HepG2 (cell line): ENCODE measurements at regions not wholly inside any gene's neighbourhood (a gene's known extent, or its start where the extent isn't known, plus 50 kb on each side); places are given as distances from the start of the nearest gene placed in this dataset.

Source experiments
- ATAC-seq: fragments of 200-7000 bp; cut with Tn5 transposase; 3 replicates; pipeline ENCODE4 v1.9.1; 2020; ENCODE audit warnings: mild to moderate bottlenecking, moderate library complexity
- BruUV-seq: library from RNA; stranded (reverse); fragments of 400-500 nt; replicated peaks from 2 replicates; lab custom pipeline; 2021; lab: Mats Ljungman, UMichigan
- CTCF ChIA-PET: fragments of 300-600 bp; formaldehyde crosslinking; extraction: SDS; loops from one replicate; lab custom pipeline; 2021; ENCODE audit warnings: low total read pairs, inconsistent platforms, low intra/inter-chr PET ratio; lab: Yijun Ruan, JAX
- POLR2A ChIA-PET: fragments of 350-600 bp; sonication (Branson Sonifier 250); formaldehyde crosslinking; loops from one replicate; lab custom pipeline; 2020; ENCODE audit warnings: antibody characterized with exemption, inconsistent platforms; lab: Yijun Ruan, JAX
- DNase-seq: peaks from one replicate; pipeline ENCODE4 v3.0.0-alpha.2; 2015; ENCODE audit warnings: low spot score
- FAIRE-seq: peaks from 3 replicates; lab custom pipeline; 2011; peaks lifted over from hg19 to GRCh38; lab: Jason Lieb, UNC
- H2AFZ ChIP-seq: one replicate; pipeline ENCODE4 v1.6.1; 2011; ENCODE audit warnings: low read length, inconsistent platforms
- H3K27ac ChIP-seq: fragments of 300-600 bp; 3 replicates; pipeline ENCODE4 v1.8.0; 2011; ENCODE audit warnings: mixed run types, mild to moderate bottlenecking, mixed read lengths, low read length, inconsistent platforms; ENCODE audit not compliant: insufficient read depth; ENCODE audit errors: extremely low read length
- H3K27me3 ChIP-seq, 2 experiments: fragments of 200-600 bp in 1 of 2; 2 replicates in 1 of 2; 3 replicates in 1 of 2; pipeline versions ENCODE4 v1.6.0 to v1.8.0; 2011; ENCODE audit warnings: low read length in 2 of 2, mild to moderate bottlenecking in 2 of 2, moderate library complexity in 2 of 2, inconsistent platforms in 1 of 2; ENCODE audit not compliant: insufficient read depth in 2 of 2, control insufficient read depth in 1 of 2
- H3K36me3 ChIP-seq, 2 experiments: fragments of 200-600 bp in 1 of 2; replicated peaks in 1 of 2; 2 replicates in 1 of 2; 3 replicates in 1 of 2; pipeline versions ENCODE4 v1.5.1 to v1.8.0; 2011; ENCODE audit warnings: low read length in 2 of 2, inconsistent platforms in 1 of 2; ENCODE audit not compliant: insufficient read depth in 2 of 2, control insufficient read depth in 1 of 2
- H3K4me1 ChIP-seq: 2 replicates; pipeline ENCODE4 v1.5.1; 2012; ENCODE audit warnings: low read length, inconsistent platforms; ENCODE audit not compliant: insufficient read depth
- H3K4me2 ChIP-seq: 2 replicates; pipeline ENCODE4 v1.6.0; 2011; ENCODE audit warnings: low read depth, low read length, inconsistent platforms
- H3K4me3 ChIP-seq, 3 experiments: fragments of 200-600 bp in 1 of 3; sonication (generic), shearing (Covaris generic) in 1 of 3; replicated peaks in 1 of 3; 2 replicates each; pipeline ENCODE4 v1.5.1; 2011 to 2016; ENCODE audit warnings: low read length in 3 of 3, inconsistent platforms in 2 of 3, low read depth in 2 of 3, mild to moderate bottlenecking in 2 of 3, control low read depth in 1 of 3, mixed read lengths in 1 of 3; ENCODE audit not compliant: insufficient read depth in 1 of 3
- H3K79me2 ChIP-seq: one replicate; pipeline ENCODE4 v1.6.1; 2011; ENCODE audit warnings: low read length, inconsistent platforms; ENCODE audit not compliant: insufficient read depth
- H3K9ac ChIP-seq: 2 replicates; pipeline ENCODE4 v1.6.0; 2011; ENCODE audit warnings: mild to moderate bottlenecking, low read depth, low read length, inconsistent platforms; ENCODE audit not compliant: insufficient read depth
- H3K9me3 ChIP-seq: 2 replicates; pipeline ENCODE4 v1.5.1; 2012; ENCODE audit warnings: mild to moderate bottlenecking, low read length
- H4K20me1 ChIP-seq: 2 replicates; pipeline ENCODE4 v1.6.0; 2011; ENCODE audit warnings: inconsistent platforms, mild to moderate bottlenecking, low read length, moderate library complexity; ENCODE audit not compliant: insufficient read depth
- MED13 ChIP-seq: sonication (generic); formaldehyde crosslinking; IDR thresholded peaks from 2 replicates; pipeline ENCODE4 v1.5.0; 2020; ENCODE audit warnings: missing genetic modification reagents
- NFRKB ChIP-seq: fragments of 450-650 bp; IDR thresholded peaks from 2 replicates; pipeline ENCODE4 v1.6.1; 2017
- NPAS2 ChIP-seq: sonication (generic); formaldehyde crosslinking; IDR thresholded peaks from 2 replicates; pipeline ENCODE4 v1.8.0; 2022; ENCODE audit warnings: mild to moderate bottlenecking, missing genetic modification reagents, borderline replicate concordance
- PTBP1 ChIP-seq: fragments of 200-400 bp; formaldehyde crosslinking; IDR thresholded peaks from 2 replicates; pipeline ENCODE4 v1.6.1; 2018; ENCODE audit warnings: low read length, low read depth; ENCODE audit not compliant: poor library complexity, severe bottlenecking
- REXO4 ChIP-seq: sonication (generic); formaldehyde crosslinking; IDR thresholded peaks from 2 replicates; pipeline ENCODE4 v1.8.0; 2022; ENCODE audit warnings: missing genetic modification reagents, mild to moderate bottlenecking, borderline replicate concordance
- SMYD3 ChIP-seq: sonication (generic); formaldehyde crosslinking; IDR thresholded peaks from 2 replicates; pipeline ENCODE4 v1.8.1; 2023; ENCODE audit warnings: mild to moderate bottlenecking, missing genetic modification reagents
- ZIK1 ChIP-seq: sonication (generic); formaldehyde crosslinking; IDR thresholded peaks from 2 replicates; pipeline ENCODE4 v1.5.0; 2020; ENCODE audit warnings: mild to moderate bottlenecking, low read depth, missing genetic modification reagents, borderline replicate concordance
- ZNF546 ChIP-seq: sonication (generic); formaldehyde crosslinking; conservative IDR thresholded peaks from 2 replicates; pipeline ENCODE4 v1.8.1; 2023; ENCODE audit warnings: mild to moderate bottlenecking, missing genetic modification reagents
- ZNF75D ChIP-seq: sonication (generic); formaldehyde crosslinking; IDR thresholded peaks from 2 replicates; pipeline ENCODE4 v1.8.1; 2023; ENCODE audit warnings: missing genetic modification reagents, mild to moderate bottlenecking, borderline replicate concordance
- ZNF775 ChIP-seq: sonication (generic); formaldehyde crosslinking; IDR thresholded peaks from 2 replicates; pipeline ENCODE4 v1.4.0; 2020; ENCODE audit warnings: missing genetic modification reagents, mild to moderate bottlenecking, moderate library complexity, borderline replicate concordance
- ZSCAN29 ChIP-seq: sonication (generic); formaldehyde crosslinking; conservative IDR thresholded peaks from 2 replicates; pipeline ENCODE4 v1.4.0; 2020; ENCODE audit warnings: mild to moderate bottlenecking, missing genetic modification reagents
- WGBS: methylation state at CpG from one replicate; pipeline ENCODE4 v1.1.6; 2017; ENCODE audit warnings: low lambda C conversion rate; 5-methylcytosine and 5-hydroxymethylcytosine counted together
- in situ Hi-C: cut with HindIII; loops from 2 replicates; pipeline ENCODE4 v1.10.0; 2017; ENCODE audit warnings: low pct_unique_long_range_greater_than_20kb; ENCODE audit not compliant: extremely low pct_ligation_motif_present
- intact Hi-C: fragments of 100-400 bp; cut with micrococcal nuclease; formaldehyde crosslinking; loops from one replicate; pipeline ENCODE4 v1.10.0; 2022; ENCODE audit not compliant: unreplicated experiment
- TF ChIP-seq, protein P1 (sequence below), 2 experiments: sonication (generic) in 1 of 2; formaldehyde crosslinking in 1 of 2; IDR thresholded peaks; 2 replicates each; pipeline versions ENCODE4 v1.4.0 to v1.6.1; 2016 to 2020; ENCODE audit warnings: borderline replicate concordance in 1 of 2, low read depth in 1 of 2, mild to moderate bottlenecking in 1 of 2, missing genetic modification reagents in 1 of 2
- TF ChIP-seq, protein P2 (sequence below): sonication (generic); formaldehyde crosslinking; conservative IDR thresholded peaks from 2 replicates; pipeline ENCODE4 v1.4.0; 2020; ENCODE audit warnings: missing genetic modification reagents
- TF ChIP-seq, protein P3 (sequence below): sonication (generic); formaldehyde crosslinking; IDR thresholded peaks from 2 replicates; pipeline ENCODE4 v1.4.0; 2020; ENCODE audit warnings: low read depth, mild to moderate bottlenecking, missing genetic modification reagents
- TF ChIP-seq, protein P4 (sequence below): sonication (generic); formaldehyde crosslinking; IDR thresholded peaks from 2 replicates; pipeline ENCODE4 v1.4.0; 2020; ENCODE audit warnings: missing genetic modification reagents

DNA sequence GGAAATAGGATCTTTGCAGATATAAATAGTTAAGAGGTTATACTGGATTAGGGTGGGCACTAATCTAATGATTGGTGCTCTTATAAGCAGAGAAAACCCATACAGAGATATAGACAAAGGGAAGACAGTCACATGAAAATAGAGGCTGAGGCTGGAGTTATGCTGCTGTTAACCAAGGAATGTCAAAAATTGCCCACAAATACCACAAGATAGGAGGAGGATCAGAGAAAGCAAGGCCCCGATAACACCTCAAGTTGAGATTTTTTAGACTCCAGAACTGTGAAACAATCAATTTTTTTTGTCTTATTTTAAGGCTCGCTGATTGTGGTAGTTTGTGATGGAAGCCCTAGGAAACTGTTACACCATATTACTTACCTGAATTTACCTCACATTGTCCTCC lies 513.2 kb downstream of the COL11A1 start:
- Histone ChIP-seq H2AFZ (no peak overlapping the region), H3K79me2 (no peaks in the 10 kb centered on the region), H3K9ac (no peak overlapping the region), H3K9me3 (peaks cover 19% of the 10 kb centered on the region), H3K4me1 (no peaks in the 10 kb centered on the region), H3K27ac (no peak overlapping the region), H4K20me1 (no peaks in the 10 kb centered on the region), H3K4me2 (no peak overlapping the region), H3K4me3 (no peak overlapping the region), H3K27me3 (no peaks in the 10 kb centered on the region), H3K36me3 (no peaks in the 10 kb centered on the region)
- CTCF ChIA-PET: no interaction called here
- no TSS peak for BruUV-seq
- DNase-seq: no peak
- 6% methylated on average over 2 of the region's 2 CpGs for WGBS
- FAIRE-seq: no peak
- POLR2A ChIA-PET: no interaction called here
- no peak for ATAC-seq
- no peak for TF ChIP-seq ZIK1 (CRISPR knock-in tag)
- TF ChIP-seq ZNF546 (CRISPR knock-in tag): no peak
- TF ChIP-seq, protein P1, sequence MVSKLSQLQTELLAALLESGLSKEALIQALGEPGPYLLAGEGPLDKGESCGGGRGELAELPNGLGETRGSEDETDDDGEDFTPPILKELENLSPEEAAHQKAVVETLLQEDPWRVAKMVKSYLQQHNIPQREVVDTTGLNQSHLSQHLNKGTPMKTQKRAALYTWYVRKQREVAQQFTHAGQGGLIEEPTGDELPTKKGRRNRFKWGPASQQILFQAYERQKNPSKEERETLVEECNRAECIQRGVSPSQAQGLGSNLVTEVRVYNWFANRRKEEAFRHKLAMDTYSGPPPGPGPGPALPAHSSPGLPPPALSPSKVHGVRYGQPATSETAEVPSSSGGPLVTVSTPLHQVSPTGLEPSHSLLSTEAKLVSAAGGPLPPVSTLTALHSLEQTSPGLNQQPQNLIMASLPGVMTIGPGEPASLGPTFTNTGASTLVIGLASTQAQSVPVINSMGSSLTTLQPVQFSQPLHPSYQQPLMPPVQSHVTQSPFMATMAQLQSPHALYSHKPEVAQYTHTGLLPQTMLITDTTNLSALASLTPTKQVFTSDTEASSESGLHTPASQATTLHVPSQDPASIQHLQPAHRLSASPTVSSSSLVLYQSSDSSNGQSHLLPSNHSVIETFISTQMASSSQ (IDR thresholded peaks at IDR 0.05; ENCODE audit: low read depth): no peak
- TF ChIP-seq, protein P1 (CRISPR knock-in tag; IDR thresholded peaks at IDR 0.05; ENCODE audit: borderline replicate concordance): no peak
- no peak for TF ChIP-seq NFRKB
- TF ChIP-seq, protein P2, sequence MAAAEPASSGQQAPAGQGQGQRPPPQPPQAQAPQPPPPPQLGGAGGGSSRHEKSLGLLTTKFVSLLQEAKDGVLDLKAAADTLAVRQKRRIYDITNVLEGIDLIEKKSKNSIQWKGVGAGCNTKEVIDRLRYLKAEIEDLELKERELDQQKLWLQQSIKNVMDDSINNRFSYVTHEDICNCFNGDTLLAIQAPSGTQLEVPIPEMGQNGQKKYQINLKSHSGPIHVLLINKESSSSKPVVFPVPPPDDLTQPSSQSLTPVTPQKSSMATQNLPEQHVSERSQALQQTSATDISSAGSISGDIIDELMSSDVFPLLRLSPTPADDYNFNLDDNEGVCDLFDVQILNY: no peak
- TF ChIP-seq, protein P3, sequence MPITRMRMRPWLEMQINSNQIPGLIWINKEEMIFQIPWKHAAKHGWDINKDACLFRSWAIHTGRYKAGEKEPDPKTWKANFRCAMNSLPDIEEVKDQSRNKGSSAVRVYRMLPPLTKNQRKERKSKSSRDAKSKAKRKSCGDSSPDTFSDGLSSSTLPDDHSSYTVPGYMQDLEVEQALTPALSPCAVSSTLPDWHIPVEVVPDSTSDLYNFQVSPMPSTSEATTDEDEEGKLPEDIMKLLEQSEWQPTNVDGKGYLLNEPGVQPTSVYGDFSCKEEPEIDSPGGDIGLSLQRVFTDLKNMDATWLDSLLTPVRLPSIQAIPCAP (CRISPR knock-in tag): no peak
- TF ChIP-seq MED13 (CRISPR knock-in tag): no peak
- TF ChIP-seq, protein P4, sequence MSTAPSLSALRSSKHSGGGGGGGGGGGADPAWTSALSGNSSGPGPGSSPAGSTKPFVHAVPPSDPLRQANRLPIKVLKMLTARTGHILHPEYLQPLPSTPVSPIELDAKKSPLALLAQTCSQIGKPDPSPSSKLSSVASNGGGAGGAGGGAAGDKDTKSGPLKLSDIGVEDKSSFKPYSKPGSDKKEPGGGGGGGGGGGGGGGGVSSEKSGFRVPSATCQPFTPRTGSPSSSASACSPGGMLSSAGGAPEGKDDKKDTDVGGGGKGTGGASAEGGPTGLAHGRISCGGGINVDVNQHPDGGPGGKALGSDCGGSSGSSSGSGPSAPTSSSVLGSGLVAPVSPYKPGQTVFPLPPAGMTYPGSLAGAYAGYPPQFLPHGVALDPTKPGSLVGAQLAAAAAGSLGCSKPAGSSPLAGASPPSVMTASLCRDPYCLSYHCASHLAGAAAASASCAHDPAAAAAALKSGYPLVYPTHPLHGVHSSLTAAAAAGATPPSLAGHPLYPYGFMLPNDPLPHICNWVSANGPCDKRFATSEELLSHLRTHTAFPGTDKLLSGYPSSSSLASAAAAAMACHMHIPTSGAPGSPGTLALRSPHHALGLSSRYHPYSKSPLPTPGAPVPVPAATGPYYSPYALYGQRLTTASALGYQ: no peak
- no peak for TF ChIP-seq PTBP1
- no peak for TF ChIP-seq ZNF775 (CRISPR knock-in tag)
- TF ChIP-seq ZSCAN29: no peak
- TF ChIP-seq REXO4 (CRISPR knock-in tag): no peak
- no peak for TF ChIP-seq SMYD3 (CRISPR knock-in tag)
- TF ChIP-seq NPAS2: no peak
- TF ChIP-seq ZNF75D (CRISPR knock-in tag): no peak
- intact Hi-C loops (no loop called here), in situ Hi-C loops (no loop called here)
